ENCODE measurements at regions not wholly inside any gene's neighbourhood (a gene's known extent, or its start where the extent isn't known, plus 50 kb on each side); places are given as distances from the start of the nearest gene placed in this dataset.

GRCh38 chr1:22320587-22321344, 130.9 kb upstream of the ZBTB40 start:
- Histone ChIP-seq H3K27me3 (ENCODE audit: control insufficient read depth in 2 of 2, insufficient read depth in 2 of 2, low read length in 2 of 2) (peaks cover 0 to 6% of the 10 kb centered on the region in 2 donors), H3K79me2 (ENCODE audit: insufficient read depth, low read length) (no peaks in the 10 kb centered on the region), H3K9ac (ENCODE audit: insufficient read depth, low read length, poor library complexity, severe bottlenecking) (no peak overlapping the region), H3K9me3 (replicated peaks in 1 of 2; ENCODE audit: control insufficient read depth in 1 of 2, insufficient read depth in 1 of 2, low read length in 2 of 2) (no peaks in the 10 kb centered on the region), H3K4me1 (ENCODE audit: control insufficient read depth in 1 of 2, insufficient read depth in 2 of 2, low read length in 2 of 2) (no peaks in the 10 kb centered on the region), H3K4me2 (replicated peaks; ENCODE audit: extremely low read depth, low read length, poor library complexity, severe bottlenecking) (no peak overlapping the region), H4K20me1 (ENCODE audit: insufficient read depth, low read length) (no peaks in the 10 kb centered on the region), H3K4me3 (replicated peaks in 1 of 3; ENCODE audit: low read depth in 2 of 3, low read length in 3 of 3) (no peak overlapping the region), H3K36me3 (replicated peaks in 1 of 2; ENCODE audit: control insufficient read depth in 1 of 2, insufficient read depth in 2 of 2, low read length in 2 of 2) (no peaks in the 10 kb centered on the region), H3K27ac (ENCODE audit: low read depth in 1 of 2, low read length in 2 of 2) (no peak overlapping the region), H2AFZ (ENCODE audit: insufficient read depth, low read depth, low read length, poor library complexity, severe bottlenecking) (no peak overlapping the region)
- no peak for TF ChIP-seq CTCF (IDR thresholded peaks at IDR 0.05)
- 89% methylated on average over 4 of the region's 9 CpGs for WGBS (ENCODE audit: insufficient coverage)
- Mint-ChIP-seq H3K4me1 (no peaks in the 10 kb centered on the region), H3K36me3 (no peaks in the 10 kb centered on the region), H3K27me3 (ENCODE audit: low read depth in 3 of 3) (peaks cover 9 to 14% (median 10%) of the 10 kb centered on the region in 3 donors), H3K9me3 (peaks cover 0 to 4% (median 0%) of the 10 kb centered on the region in 7 donors), H3K4me3 (no peak overlapping the region), H3K27ac (peak overlapping the region in 1 of 7 donors; percentile 61)
- intact Hi-C loops (cut with micrococcal nuclease), result no loop called here
- no peak for DNase-seq

- H3K4me1 Mint-ChIP-seq, result no peaks in the 10 kb centered on the region
- peaks cover 6 to 14% (median 12%) of the 10 kb centered on the region in 3 donors for H3K27me3 Mint-ChIP-seq (ENCODE audit: low read depth in 3 of 3)
- H3K36me3 Mint-ChIP-seq, result no peaks in the 10 kb centered on the region
- 95% methylated on average over 4 of the region's 4 CpGs for WGBS (ENCODE audit: insufficient coverage)
- H3K27ac Mint-ChIP-seq, result no peak overlapping the region
- peaks cover 0 to 4% (median 0%) of the 10 kb centered on the region in 7 donors for H3K9me3 Mint-ChIP-seq
- Histone ChIP-seq H4K20me1 (ENCODE audit: insufficient read depth, low read length) (no peaks in the 10 kb centered on the region), H3K27me3 (ENCODE audit: control insufficient read depth in 2 of 2, insufficient read depth in 2 of 2, low read length in 2 of 2) (peaks cover 0 to 6% of the 10 kb centered on the region in 2 donors), H3K4me1 (ENCODE audit: control insufficient read depth in 1 of 2, insufficient read depth in 2 of 2, low read length in 2 of 2) (no peaks in the 10 kb centered on the region), H3K79me2 (ENCODE audit: insufficient read depth, low read length) (no peaks in the 10 kb centered on the region), H3K9ac (ENCODE audit: insufficient read depth, low read length, poor library complexity, severe bottlenecking) (no peak overlapping the region), H3K9me3 (replicated peaks in 1 of 2; ENCODE audit: control insufficient read depth in 1 of 2, insufficient read depth in 1 of 2, low read length in 2 of 2) (no peaks in the 10 kb centered on the region), H3K27ac (ENCODE audit: low read depth in 1 of 2, low read length in 2 of 2) (no peak overlapping the region), H3K4me3 (replicated peaks in 1 of 3; ENCODE audit: low read depth in 2 of 3, low read length in 3 of 3) (no peak overlapping the region), H3K36me3 (replicated peaks in 1 of 2; ENCODE audit: control insufficient read depth in 1 of 2, insufficient read depth in 2 of 2, low read length in 2 of 2) (no peaks in the 10 kb centered on the region), H3K4me2 (replicated peaks; ENCODE audit: extremely low read depth, low read length, poor library complexity, severe bottlenecking) (no peak overlapping the region), H2AFZ (ENCODE audit: insufficient read depth, low read depth, low read length, poor library complexity, severe bottlenecking) (no peak overlapping the region)
- intact Hi-C loops (cut with micrococcal nuclease), result no loop called here
- no peak for DNase-seq
- TF ChIP-seq CTCF (IDR thresholded peaks at IDR 0.05), result no peak
- H3K4me3 Mint-ChIP-seq, result no peak overlapping the region
Observed at GRCh38 chr1:22321917-22322316, 129.7 kb upstream of the ZBTB40 start.

All from CD14-positive monocyte (primary cell).